GM21528 (cell line): ENCODE measurements at regions not wholly inside any gene's neighbourhood (a gene's known extent, or its start where the extent isn't known, plus 50 kb on each side); places are given as distances from the start of the nearest gene placed in this dataset.

ENCODE experiments used
- ATAC-seq: cut with Tn5 transposase; IDR thresholded peaks from one replicate; pipeline ENCODE4 v1.9.1; 2021; ENCODE audit warnings: mild to moderate bottlenecking, moderate library complexity; ENCODE audit not compliant: unreplicated experiment, low FRiP score

DNA sequence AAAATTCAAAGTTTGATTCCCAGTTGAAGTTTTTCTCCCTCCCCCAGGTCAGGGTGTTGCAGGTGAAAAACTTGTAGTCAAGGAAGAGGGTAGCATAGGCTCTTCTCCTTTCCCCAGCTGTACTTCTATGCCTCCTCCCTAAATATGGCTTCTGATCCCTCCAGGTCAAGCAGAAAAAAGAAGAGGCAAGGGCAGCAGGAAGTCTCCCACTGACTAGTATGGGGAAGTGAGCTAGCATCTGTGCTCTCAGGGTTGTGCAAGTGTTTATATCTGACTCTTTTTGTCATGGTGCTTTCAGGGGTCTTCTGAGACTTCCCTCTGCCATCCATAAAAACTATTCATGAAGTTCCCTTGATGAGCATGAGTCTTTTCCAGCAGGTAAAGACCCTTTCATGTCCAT lies 76.0 kb downstream of the ATPSCKMT start:
- no peak for ATAC-seq

DNA sequence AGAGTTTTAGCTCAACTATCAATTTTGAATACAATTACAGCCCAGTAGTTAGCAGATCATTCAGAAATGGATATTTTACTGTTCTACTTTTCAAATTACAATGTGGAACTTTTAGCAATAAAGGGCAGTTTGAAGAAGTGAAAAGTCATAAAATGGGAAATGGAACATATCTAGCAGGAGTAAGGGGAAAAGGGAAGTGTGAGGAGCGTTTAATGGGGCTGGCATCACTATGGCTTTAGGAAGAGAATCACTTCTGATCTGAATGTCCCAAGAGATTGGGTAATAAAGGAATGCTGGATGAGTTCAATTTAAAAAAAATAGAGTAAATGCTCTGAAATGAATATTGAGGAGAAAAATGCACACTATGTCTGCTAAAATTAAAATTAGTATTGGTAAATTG lies 77.4 kb downstream of the ATPSCKMT start:
- ATAC-seq = no peak

DNA sequence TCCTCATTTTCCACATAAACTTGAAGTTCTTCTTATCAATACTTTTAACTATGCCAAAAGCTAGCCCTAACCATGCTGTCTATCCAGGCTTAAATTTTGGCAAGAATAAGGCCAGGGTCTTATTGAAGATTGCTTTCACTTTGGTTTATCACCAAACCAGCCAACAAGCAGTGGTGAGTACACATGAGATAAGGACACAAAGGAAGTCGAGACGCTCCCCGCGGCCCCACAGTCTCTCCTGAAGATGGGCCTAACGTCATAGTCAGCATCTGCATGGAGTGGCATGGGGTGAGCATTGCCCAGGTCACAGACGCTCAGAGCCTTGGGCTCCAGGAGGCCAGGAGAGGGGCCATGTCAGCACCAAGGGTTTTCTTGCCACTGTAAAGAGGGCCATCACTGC lies 80.3 kb downstream of the ATPSCKMT start:
- ATAC-seq = no peak

DNA sequence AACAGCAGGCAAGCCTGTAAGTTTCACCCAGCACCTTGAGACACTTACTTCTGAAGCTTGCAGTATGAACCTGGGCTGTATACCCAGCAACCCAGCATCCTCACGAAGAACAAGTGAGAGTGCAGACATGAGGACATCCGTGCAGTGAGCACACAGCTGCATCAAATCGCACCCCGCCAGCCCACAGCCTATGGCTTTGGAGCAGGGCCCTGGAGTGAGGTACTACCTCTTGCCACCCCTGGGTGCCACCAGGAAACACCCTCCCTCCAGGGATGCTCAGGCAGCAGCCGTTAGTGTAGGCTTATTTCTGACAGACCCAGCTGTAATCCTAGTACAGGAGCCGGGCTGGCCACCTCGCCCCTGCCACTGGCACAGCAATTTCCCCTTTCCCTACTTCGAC lies 81.4 kb downstream of the ATPSCKMT start:
- ATAC-seq = no peak

DNA sequence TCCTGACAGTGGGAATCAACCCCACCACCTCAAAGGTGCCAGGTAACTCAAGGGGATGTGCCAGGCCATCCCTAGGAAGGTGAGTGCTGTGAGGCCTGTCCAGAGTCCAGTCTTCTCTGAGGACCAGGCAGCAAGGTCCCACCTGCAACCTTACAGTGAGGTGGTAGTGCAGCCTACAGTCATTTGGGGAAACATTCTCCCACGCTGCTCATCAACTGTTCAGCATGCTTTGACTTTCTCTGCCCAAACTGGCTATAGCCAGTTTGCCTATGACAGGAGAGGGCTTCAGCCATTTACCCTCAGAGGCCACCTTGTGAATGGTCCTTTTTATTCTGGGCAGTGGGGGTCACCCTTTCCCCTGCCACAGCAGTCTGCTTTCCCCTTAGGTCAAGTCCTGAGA lies 81.9 kb downstream of the ATPSCKMT start:
- ATAC-seq = no peak

DNA sequence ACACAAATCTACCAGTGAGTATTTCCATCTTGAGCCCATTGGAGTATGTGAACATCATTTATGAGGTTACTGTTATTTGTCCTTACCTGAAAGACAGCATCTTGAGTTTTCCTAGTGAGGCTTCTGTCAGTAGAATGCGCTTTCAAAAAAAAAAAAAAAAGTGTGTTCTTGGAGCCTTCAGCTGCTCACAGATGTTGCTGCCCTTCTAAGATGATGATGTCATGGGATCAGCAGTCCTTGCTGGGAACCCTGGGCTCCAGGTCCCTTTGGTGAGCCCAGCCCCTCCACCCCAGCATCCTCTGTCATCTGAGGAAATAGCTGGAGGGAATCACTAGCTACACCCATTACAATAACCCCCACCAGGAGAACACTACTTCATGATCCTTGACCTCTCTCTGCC lies 83.3 kb downstream of the ATPSCKMT start:
- ATAC-seq = no peak

DNA sequence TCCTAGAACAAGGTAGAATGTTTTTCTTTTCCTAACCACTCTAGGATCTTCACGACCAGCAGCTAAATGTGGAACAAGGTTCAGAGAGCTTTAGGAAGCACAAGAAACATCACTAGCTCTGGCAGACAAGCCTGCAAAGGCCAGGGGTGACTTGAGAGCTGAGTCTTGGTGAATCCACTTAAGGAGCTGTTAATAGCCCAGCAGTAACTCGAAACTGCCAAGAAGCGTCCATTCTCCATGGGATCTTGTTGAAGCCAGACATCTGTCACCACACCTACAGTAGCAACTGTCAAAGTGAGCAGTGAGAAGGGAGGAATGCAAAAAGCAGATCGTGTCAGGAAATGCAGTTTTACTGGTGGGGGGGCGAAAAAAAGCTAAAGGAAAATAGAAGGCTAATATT lies 87.2 kb downstream of the ATPSCKMT start:
- no peak for ATAC-seq

DNA sequence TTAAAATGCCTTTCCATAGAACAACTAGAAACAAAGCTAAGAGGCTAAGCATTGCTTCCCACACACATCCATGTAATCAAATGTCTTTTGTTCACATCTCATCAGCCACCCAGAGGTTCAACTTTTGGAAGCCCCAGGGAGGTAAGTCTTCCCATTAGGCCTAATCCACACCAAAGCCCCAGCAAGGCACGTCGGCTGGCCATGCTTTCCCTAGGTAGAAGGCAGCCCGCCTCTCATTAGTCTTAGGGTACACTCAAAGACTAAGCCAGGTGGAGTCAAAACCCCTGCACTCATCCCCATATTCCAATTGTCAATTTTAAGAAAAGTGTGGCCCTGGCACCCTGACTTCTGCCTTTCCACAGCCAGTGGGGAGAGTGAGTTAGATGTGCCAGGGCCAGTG lies 87.9 kb downstream of the ATPSCKMT start:
- ATAC-seq = no peak

DNA sequence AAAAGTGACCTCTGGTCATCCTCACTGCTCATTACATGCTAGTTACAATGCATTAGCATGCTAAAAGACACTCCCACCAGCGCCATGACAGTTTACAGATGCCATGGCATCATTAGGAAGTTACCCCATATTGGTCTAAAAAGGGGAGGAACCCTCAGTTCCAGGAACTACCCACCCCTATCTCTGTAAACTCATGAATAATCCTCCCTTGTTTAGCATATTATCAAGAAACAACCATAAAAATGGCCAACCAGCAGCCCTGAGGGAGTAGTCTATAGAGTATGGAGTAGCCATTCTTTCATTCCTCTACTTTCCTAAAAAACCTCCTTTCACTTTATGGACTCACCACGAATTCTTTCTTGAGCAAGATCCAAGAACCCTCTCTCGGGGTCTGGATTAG lies 89.4 kb downstream of the ATPSCKMT start:
- ATAC-seq = no peak

DNA sequence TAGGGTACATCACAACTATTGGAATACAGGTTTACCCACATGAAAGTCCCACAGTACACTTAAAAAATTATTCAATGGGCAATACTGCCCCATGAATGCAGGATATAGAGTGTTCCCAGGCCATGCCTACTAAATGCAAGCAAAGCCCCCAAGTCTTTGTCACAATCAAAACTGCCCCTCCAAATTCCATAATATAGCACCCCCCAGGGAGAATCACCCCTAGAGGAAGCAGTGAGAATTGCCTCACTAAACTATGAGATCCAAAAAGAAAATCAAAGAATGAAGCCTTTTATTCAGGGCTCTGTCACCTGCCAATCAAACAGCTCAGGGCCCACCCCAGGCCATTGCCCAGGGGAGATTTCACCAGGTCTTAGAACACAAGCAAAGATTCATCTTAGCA lies 90.8 kb downstream of the ATPSCKMT start:
- no peak for ATAC-seq

DNA sequence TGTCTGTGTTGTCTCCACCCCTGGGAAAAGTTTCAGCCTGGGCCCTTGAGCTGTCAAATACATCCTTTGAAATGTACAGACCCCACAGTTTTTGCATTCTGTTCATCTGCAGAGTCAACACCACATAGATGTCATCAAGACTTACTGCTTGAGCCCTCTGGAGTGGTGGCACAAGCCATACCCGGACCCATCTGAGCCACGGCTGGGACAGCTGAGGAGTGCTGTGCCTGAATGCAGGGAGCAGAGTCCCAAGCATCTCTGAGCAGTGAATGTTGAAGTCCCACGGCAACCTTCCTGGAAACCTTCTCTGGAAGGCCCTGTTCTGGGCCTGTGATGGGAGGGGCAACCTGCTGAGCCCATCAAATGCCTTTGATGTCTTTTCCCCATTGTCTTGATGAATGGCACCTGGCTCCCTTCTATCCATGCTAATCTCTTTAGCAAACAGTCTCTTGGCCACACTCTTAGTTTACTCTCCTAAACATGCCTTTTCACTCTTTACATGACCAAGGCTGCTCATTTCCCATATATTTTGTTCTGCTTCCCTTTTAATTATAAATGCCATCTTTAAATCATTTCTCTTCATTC lies 92.5 kb downstream of the ATPSCKMT start:
- no peak for ATAC-seq

DNA sequence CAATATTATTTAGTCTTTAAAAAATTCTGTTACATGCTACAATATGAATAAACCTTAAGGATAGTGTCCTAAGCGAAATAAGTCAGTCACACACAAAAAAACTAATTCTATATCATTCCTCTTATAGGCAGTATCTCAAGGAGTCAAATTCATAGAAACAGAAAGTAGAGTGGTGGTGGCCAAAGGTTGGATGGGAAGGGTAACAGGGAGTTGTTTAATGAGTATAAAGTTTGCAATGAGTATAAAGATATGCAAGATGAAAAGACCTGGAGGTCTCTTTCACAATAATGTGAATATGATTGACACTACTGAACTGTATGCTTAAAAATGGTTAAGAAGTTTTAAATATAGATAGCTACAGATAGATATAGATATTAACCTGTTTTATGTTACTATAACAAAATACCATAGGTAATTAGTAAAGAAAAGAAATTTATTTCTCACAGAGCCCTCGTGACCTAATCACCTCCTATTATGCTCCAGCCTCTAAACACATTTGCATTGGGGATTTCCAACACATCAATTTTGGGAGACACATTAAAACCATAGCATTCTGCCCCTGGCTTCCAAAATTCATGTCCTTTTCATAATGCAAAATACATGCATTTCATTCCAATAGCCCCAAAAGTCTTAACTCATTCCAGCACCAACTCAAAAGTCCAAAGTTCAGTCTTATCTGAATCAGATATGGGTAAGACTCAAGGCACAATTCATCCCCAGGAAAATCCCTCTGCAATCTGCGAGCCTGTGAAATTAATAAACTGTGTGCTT lies 93.6 kb downstream of the ATPSCKMT start:
- ATAC-seq = no peak

DNA sequence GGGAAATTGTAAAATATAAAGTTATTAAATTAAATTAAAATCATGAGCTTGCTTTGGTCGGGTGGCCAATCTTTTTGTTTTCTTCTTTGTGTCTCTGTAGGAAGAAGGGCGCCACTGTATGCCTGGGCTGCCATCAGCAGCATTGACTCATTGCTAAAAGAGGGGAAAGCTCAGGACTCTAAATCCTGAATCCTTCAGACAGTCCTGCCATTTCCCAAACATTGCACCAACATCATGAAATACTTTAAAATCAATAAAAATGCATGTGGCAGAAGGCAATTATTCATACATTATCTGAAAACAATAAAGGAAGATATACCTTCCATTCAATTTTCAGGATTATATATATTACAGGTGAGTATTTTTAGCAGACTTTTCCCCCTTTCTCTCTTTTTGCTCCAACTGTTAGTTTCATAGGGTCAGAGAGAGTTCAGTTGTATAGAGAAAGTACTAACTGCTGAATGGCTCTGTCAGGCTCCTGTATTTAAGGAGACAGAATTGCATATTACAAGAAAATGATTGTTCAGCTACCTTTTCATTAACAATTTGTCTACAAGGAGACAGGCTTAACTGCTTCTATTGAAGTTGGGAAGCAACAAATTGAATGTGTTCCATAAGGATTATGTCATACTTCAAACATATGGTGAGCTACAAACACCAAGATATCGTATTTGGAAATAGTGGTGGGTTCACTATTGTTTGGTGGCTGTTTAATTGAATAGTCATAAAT lies 95.7 kb downstream of the ATPSCKMT start:
- ATAC-seq = no peak

DNA sequence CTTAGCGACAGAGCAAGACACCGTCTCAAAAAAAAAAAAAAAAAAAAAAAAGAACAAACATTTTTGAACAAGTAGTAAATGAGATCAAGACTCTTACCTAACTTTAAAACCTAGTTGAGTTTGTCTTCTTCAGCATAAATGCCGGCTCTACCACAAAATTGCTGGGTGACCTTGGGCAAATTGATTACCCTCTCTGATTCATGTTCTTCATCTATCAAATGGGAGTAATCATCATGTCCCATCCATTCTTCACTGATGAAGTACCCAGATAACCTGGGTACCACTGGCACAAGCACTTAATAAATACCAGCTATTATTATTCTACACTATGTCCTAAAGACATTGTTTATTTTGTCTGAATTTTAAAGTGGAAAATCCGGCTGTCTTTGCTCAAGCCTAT lies 96.3 kb downstream of the ATPSCKMT start:
- no peak for ATAC-seq

DNA sequence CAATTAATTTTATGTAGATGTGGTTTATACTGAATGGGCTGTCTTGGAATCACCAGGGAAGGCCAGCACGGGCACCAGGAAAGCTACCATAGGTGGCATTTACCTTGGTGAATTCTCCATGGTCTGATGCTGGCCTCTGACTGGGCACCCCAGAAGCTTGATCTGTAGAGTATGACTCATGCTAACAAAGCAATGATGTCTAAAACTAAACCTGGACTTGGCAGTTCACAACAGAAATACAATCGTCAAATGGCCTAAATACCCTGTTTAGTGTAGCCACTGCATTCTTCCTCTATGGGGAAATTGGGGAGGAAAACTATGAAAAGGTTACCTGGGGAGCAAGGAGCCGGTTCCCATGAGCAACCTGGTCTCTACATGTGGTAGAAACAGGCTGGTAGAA lies 98.0 kb downstream of the ATPSCKMT start:
- ATAC-seq = no peak

DNA sequence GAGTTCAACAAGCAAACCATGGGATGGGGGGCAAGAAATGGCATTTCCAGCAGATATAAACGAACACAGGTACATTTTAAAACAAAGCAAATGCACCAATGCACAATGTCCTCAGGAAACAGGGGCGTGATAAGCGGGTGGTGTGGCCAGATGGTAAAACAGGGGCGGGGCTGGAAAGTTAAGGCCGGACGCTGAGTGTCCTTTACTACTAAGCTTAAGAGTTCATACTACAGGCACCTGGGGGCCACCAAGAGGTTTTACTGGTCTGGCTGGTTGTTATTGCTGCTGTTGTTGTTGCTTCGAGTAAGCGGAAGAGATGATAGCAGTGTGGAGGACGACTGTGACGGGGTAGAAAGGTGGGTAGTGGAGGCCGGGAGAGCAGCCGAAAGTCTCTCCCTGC lies 99.8 kb downstream of the ATPSCKMT start:
- no peak for ATAC-seq

DNA sequence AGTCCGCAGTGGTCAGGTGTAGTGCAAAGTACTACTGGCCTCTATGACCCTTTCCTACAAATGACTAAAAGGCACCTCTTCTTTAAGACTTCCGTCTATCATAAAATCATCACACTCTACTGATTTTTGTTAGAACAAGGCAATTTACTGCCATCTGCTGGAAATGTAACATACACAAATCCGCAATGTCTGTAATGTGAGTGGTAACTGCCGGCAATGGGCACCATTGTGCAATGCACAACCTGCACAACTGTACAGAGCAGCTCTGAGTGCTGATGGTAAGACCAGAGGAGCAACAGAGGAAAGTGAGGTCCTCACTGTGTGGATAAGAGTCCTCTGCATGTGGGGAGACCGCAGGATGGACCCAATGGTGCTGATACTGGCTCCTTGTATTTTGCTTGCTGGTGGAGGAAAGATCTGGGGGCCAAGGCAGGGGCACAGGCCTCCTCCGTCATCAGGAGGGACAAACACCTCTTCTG lies 103.7 kb downstream of the ATPSCKMT start:
- ATAC-seq = no peak

DNA sequence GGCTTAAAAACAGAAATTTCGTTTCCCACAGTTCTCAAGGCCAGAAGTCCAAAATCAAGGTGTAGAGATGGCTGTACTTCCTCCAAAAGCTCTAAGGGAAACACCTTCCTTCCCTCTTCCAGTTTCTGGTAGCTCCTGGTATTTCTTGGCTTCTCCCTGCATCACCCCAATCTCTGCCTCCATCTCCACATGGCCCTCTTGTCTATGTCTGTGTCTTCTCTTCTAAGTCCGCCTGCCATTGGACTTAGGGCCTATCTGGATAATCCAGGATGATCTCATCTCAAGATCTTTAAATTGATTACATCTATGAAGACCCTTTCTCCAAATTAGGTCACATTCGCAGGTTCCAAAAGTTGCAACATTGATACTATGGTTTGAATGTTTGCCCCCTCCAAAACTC lies 105.6 kb downstream of the ATPSCKMT start:
- no peak for ATAC-seq

DNA sequence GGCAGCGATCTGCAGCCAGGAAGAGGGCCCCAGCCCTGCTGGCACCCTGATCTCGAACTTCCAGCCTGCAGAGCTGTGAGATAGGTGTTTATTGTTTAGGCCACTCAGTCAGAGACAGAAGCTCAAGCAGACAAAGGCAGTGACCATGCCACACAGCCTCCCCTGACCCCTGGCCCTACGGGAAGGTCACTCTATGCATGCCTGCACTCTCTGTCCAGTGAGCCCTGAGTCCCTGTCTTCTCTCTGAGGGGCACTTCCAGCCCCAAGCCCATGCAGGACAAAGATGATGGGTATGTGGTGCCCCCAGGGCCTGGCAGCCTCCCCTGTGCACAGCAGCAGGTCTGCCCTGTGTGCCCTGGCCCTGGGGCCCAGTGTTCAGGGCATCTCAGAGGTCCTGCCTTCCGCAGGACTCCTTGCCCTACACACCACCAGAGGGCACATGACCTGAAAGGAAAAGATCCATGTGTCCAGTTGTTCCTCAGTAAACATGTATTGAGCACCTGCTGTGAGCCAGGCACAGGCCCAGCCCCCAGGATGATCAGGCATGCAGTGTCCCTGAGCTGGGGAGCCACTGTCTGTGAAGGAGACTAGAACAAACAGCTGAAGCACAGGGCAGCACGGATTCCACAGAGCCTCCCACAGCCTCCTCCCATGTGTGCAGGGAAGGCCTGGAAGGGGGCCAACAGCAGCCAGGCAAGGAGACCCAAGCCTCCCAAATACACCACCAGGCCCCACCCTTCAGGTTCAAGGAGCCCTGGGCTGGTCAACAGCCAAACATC lies 109.3 kb downstream of the ATPSCKMT start:
- no peak for ATAC-seq

DNA sequence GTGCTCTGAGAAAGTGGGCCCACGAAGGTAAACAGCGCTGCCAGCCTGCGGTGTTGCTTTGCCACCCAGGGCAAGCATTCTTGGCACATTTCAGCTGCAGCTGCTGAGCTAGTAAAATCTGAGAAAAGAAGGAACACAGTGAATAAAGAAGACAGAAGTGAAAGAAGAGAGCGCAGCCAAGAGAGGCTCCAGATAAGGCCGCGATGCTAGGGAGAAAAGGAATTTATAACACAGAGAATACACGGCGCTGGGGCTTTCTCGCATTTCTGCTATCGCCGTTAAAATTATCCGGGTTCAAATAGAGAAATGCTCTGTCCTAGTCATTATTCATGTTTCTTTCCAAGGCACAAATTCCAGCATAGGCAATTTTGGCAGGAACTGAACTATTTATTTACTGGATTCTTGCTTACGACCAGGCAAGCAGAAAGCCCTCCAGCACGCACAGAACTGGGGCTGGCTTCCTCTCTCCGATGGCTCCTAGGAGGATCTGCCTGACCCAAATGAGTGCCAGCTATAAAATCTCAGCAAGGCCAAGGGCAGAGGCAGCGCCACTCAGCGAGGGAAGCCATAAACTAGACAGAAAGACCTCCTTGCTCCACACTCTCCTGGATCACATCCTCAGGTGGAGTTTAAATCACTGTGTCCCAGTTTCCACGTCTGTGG lies 111.2 kb downstream of the ATPSCKMT start:
- ATAC-seq = no peak
